GM18505 (cell line): ENCODE measurements at regions not wholly inside any gene's neighbourhood (a gene's known extent, or its start where the extent isn't known, plus 50 kb on each side); places are given as distances from the start of the nearest gene placed in this dataset.

Experiments
- ATAC-seq: cut with Tn5 transposase; IDR thresholded peaks from one replicate; pipeline ENCODE4 v1.9.1; 2021; ENCODE audit not compliant: unreplicated experiment
- POLR2A ChIP-seq: IDR thresholded peaks from 4 replicates; pipeline ENCODE4 v1.6.1; 2011; ENCODE audit warnings: borderline replicate concordance; ENCODE audit not compliant: insufficient read depth, insufficient read length; ENCODE audit errors: extremely low read depth

GRCh38 chr2:8448824-8449556 is 232.9 kb upstream of the ID2 start:
- no peak for TF ChIP-seq POLR2A

GRCh38 chr2:8451273-8451672 is 230.6 kb upstream of the ID2 start:
- ATAC-seq, result no peak
- TF ChIP-seq POLR2A, result no peak

More at GRCh38 chr2:8448824-8449556, 232.9 kb upstream of the ID2 start:
- no peak for ATAC-seq

- TF ChIP-seq POLR2A, result no peak
- ATAC-seq, result no peak
Observed at GRCh38 chr2:8452296-8452695, 229.6 kb upstream of the ID2 start.

- TF ChIP-seq POLR2A, result no peak
- ATAC-seq, result no peak
Observed at GRCh38 chr2:8452979-8453903, 228.6 kb upstream of the ID2 start.

- no peak for ATAC-seq
- no peak for TF ChIP-seq POLR2A
Observed at GRCh38 chr2:8453904-8454302, 228.0 kb upstream of the ID2 start.

GRCh38 chr2:8454797-8455196 is 227.1 kb upstream of the ID2 start:
- TF ChIP-seq POLR2A, result no peak
- ATAC-seq, result no peak

GRCh38 chr2:8455236-8456150 is 226.4 kb upstream of the ID2 start:
- no peak for TF ChIP-seq POLR2A
- no peak for ATAC-seq

GRCh38 chr2:8456151-8457091 is 225.4 kb upstream of the ID2 start:
- no peak for TF ChIP-seq POLR2A
- ATAC-seq, result no peak

GRCh38 chr2:8457092-8457481 is 224.8 kb upstream of the ID2 start:
- ATAC-seq, result no peak
- no peak for TF ChIP-seq POLR2A

- no peak for ATAC-seq
- TF ChIP-seq POLR2A, result no peak
Observed at GRCh38 chr2:8457699-8458502, 224.0 kb upstream of the ID2 start.
